HG03095 (cell line): ENCODE measurements at regions not wholly inside any gene's neighbourhood (a gene's known extent, or its start where the extent isn't known, plus 50 kb on each side); places are given as distances from the start of the nearest gene placed in this dataset.
"Not testable (repeated sequence)": the region's sequence is repeated elsewhere in the genome, so short reads cannot be mapped to it uniquely, and the experiment has no call there.

Experiments
- ATAC-seq: cut with Tn5 transposase; IDR thresholded peaks from one replicate; pipeline ENCODE4 v1.9.1; 2021; ENCODE audit warnings: moderate library complexity; ENCODE audit not compliant: unreplicated experiment

GRCh38 chr4:131367441-131367840 lies 1781.7 kb upstream of the PCDH10 start:
- ATAC-seq = no peak

DNA sequence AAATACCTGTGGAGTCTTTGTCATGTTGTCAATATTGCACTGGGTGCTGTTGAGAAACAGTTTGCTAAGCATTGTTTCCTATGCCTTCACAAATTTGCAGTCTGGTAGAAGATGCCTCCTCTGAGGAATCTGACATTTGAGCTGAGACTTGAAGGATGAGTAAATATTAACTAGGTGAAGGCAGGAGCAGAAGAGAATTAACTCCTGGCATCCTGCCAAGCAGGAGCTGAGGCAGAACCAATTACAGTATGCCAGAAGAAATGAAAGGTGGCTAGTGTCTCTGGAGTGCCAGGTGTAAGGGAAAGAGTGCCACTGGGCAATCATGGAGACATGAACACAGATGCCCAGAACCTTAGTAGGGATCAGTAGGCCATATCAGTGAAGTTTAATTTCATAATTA lies 1778.2 kb upstream of the PCDH10 start:
- ATAC-seq = no peak

DNA sequence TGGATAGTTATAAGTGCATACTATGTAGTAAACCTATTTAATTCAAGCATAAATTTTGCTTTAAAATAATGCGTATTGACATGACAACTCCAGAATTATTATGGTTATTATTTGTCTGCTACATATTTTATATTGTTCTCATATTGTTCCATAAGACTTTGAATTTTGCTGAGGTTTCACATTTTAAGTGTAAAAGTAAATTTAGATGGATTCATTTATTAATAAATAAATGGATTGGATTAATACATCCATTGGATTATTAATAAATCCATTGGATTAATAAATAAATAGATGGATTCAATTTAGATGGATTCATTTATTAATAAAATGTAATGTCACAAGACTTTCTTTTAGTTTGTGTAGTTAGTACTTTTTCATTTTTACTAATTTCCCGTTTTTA lies 1768.0 kb upstream of the PCDH10 start:
- no peak for ATAC-seq

GRCh38 chr4:131382839-131383238 lies 1766.3 kb upstream of the PCDH10 start:
- no peak for ATAC-seq

GRCh38 chr4:131388277-131388676 lies 1760.8 kb upstream of the PCDH10 start:
- ATAC-seq = no peak

DNA sequence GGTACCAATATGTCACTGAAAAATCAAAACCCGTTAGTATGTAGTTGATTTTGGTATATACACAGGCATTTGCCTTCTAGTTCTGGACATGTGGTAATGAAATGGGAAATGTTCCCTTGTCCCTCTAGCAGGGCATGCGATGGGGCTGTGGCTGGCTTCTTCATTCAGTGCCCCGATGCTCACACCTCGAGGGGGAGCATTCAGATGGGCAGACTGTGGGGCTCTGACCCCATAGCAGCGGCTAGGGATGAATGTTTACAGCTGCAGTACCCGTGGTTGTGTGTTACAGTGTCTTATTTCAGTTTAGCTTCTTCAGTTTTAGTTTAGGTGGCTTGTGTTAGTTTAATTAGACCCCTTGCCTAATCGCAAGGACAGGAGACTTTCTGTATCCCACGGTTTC lies 1741.0 kb upstream of the PCDH10 start:
- no peak for ATAC-seq

GRCh38 chr4:131411393-131411792 lies 1737.7 kb upstream of the PCDH10 start:
- no peak for ATAC-seq

GRCh38 chr4:131419147-131419546 lies 1729.9 kb upstream of the PCDH10 start:
- no peak for ATAC-seq

- ATAC-seq = peak; percentile 72
These were observed 1722.9 kb upstream of the PCDH10 start for GRCh38 chr4:131426023-131426758.

GRCh38 chr4:131427000-131427399 lies 1722.1 kb upstream of the PCDH10 start:
- no peak for ATAC-seq

DNA sequence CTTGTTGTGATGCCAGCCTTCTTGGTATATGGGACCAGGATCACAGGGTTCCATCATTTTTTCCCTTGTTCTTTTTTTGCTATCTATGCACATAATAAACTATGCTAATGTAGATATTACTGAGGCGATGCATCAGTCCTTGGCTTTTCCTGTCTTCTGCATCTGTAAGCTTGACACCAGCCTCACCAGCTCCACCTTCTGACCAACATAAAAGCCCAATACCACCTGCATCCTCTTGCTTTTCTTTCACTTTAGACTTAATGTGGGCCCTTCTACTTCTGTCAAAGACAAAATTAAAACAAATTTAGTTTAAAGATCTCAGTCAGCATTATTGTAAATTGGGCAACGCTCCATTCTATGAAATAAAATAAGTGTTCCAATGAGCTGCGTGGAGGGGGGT lies 1718.8 kb upstream of the PCDH10 start:
- ATAC-seq = no peak

GRCh38 chr4:131441004-131441688 lies 1707.9 kb upstream of the PCDH10 start:
- ATAC-seq = no peak

DNA sequence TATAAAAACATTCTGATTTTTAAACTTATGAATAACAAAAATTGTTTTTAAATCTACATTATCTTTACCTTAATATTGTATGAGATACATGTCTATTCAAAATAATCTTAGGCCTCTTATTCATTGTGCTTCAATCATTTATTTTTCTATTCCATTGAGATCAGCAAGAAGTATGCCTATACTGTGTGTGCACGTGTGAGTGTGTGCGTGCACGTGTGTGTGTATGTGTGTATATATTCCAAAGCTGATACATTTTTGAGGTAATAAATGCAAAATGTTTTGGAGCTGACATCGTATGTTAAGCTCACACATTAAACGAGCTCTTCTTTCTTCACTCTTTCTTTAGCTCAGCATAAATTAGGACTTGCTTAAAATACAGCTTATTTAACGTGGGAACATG lies 1701.2 kb upstream of the PCDH10 start:
- no peak for ATAC-seq

- ATAC-seq = no peak
These were observed 1698.4 kb upstream of the PCDH10 start for GRCh38 chr4:131450572-131451209.

DNA sequence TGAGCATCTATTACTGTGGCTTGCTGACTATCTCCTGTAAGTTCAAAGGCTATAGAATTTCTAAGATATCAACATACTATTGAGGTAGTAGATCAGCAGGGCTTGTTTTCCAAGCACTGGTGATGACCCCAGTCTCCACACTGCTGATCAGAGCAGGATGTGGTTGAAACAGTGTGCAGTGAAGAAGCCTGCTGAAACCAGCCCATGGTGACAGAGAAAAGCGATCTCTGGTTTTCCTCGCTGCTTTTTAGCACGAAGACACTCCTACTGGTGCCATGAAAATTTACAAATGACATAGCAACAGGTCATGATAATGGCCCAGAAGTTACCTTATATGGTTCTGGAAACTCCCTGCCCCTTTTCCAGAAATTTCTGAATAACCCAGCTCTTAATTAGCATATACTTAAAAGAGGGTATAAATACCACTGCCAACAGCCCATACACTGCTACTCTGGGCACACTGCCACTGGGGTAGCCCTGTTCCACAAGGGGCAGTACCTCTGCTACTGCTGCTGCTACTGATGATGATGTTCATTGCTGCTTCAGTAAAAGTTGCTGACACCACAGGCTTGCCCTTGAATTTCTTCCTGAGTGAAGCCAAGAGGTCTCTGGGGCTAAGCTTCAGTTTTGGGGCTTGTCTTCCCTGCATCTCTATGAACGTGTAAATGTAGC lies 1689.5 kb upstream of the PCDH10 start:
- peak; percentile 92 for ATAC-seq

DNA sequence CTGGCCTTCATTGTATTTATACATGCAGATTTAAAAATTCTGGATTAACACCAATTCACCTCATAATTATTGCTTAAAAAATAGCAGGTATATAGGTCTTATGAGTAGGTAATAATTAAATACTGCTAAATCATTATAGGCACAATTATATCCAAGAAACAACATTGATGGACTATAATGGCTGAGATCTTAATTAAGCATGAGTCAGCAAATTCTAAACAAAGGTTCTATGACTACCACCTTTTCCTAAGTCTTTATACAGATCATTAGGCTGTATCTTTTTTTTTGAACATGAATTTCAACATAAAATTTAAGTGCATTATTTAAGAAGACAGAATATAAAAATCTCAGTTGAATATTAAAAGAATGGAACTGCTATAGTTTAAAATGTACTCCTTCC lies 1678.7 kb upstream of the PCDH10 start:
- no peak for ATAC-seq

GRCh38 chr4:131488772-131489171 lies 1660.3 kb upstream of the PCDH10 start:
- no peak for ATAC-seq

DNA sequence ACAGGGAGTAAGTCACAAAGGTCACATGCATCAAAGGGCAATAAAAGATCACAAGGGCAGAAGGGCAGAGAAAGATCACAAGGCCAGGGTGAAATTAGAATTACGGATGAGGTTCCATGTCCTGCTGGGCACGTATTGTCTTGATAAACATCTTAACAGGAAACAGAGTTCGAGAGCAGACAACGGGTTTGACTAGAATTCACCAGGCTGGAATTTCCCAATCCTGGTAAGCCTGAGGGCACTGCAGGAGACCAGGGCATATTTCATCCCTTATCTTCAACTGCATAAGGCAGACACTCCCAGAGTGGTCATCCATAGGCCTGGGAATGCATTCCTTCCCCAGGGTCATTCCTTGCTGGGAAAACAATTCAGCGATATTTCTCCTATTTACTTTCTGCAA lies 1652.9 kb upstream of the PCDH10 start:
- not testable (repeated sequence) for ATAC-seq

DNA sequence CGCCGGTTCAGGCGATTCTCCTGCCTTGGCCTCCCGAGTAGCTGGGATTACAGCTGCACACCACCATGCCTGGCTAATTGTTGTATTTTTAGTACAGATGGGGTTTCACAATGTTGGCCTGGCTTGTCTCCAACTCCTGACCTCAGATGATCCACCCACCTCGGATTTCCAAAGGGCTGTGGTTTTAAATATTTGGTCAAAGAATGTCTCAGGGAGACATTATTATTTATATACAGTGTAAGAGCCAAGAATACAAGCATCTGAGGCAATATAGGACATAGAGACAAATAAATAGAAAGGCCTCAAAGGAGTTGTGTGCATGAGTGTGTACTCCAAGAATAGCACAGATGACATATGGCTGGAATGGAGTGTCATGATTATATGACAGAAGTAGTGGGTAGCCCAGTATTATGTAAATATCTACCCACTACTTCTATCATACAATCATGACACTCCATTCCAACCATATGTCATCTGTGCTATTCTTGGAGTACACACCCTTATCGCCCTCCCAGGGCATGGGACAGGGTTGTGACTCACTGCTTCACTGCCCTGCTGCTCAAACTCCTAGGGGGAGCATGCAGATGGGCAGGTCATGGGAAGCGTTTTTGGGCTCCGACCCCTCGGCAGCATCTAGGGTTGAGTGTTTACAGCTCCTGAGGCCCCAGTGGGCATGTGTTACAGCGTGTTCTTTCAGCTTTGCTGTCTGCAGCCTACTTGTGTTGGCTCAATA lies 1649.8 kb upstream of the PCDH10 start:
- no peak for ATAC-seq

GRCh38 chr4:131509521-131509920 lies 1639.6 kb upstream of the PCDH10 start:
- no peak for ATAC-seq

GRCh38 chr4:131526686-131527085 lies 1622.4 kb upstream of the PCDH10 start:
- ATAC-seq = no peak
